Progenitor cell of endocrine pancreas (in vitro differentiated cells): ENCODE measurements at regions not wholly inside any gene's neighbourhood (a gene's known extent, or its start where the extent isn't known, plus 50 kb on each side); places are given as distances from the start of the nearest gene placed in this dataset.

Source experiments
- DNase-seq: peaks from one replicate; pipeline ENCODE4 v3.0.0; 2021; ENCODE audit warnings: low spot score; ENCODE audit not compliant: unreplicated experiment
- H3K27ac Mint-ChIP-seq: 2 replicates; pipeline ENCODE4 v1.8.0; 2021; ENCODE audit warnings: mild to moderate bottlenecking, moderate library complexity, mixed read lengths
- H3K27me3 Mint-ChIP-seq: 2 replicates; pipeline ENCODE4 v1.8.0; 2021; ENCODE audit warnings: mixed read lengths
- H3K36me3 Mint-ChIP-seq: 2 replicates; pipeline ENCODE4 v1.8.0; 2022; ENCODE audit warnings: mixed read lengths; ENCODE audit not compliant: insufficient read depth
- H3K4me1 Mint-ChIP-seq: 2 replicates; pipeline ENCODE4 v1.8.0; 2021; ENCODE audit warnings: low read depth, mixed read lengths
- H3K4me3 Mint-ChIP-seq: 2 replicates; pipeline ENCODE4 v1.8.0; 2021; ENCODE audit warnings: low read depth, mild to moderate bottlenecking, moderate library complexity, mixed read lengths
- H3K9me3 Mint-ChIP-seq: 2 replicates; pipeline ENCODE4 v1.8.0; 2021; ENCODE audit warnings: low read depth, mixed read lengths
- TF ChIP-seq, protein P1 (sequence below): fragments of 200-600 bp; sonication (generic); IDR thresholded peaks from one replicate; pipeline ENCODE4 v1.5.0; 2021; ENCODE audit warnings: antibody characterized with exemption, mild to moderate bottlenecking; ENCODE audit not compliant: unreplicated experiment

DNA sequence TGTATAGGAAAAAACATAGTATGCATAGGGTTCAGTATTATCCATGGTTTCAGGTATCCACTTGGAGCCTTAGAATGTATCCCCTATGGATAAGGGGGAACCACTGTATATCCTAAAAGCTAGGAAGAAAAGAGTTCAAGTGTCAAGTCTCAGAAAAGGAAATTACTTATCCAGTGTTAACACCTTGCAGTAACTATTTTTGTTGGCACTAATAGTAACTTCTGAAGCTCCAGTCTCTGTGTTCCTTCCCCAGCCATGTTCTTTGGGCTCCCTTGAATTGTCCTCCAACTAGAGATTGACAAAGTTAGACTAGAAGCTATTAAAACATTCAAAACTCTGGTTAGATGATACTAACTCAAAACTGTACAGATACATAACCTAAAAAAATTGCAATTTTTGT, 370.8 kb downstream of the NFIB start:
- H3K36me3 Mint-ChIP-seq, result no peaks in the 10 kb centered on the region
- TF ChIP-seq, protein P1, sequence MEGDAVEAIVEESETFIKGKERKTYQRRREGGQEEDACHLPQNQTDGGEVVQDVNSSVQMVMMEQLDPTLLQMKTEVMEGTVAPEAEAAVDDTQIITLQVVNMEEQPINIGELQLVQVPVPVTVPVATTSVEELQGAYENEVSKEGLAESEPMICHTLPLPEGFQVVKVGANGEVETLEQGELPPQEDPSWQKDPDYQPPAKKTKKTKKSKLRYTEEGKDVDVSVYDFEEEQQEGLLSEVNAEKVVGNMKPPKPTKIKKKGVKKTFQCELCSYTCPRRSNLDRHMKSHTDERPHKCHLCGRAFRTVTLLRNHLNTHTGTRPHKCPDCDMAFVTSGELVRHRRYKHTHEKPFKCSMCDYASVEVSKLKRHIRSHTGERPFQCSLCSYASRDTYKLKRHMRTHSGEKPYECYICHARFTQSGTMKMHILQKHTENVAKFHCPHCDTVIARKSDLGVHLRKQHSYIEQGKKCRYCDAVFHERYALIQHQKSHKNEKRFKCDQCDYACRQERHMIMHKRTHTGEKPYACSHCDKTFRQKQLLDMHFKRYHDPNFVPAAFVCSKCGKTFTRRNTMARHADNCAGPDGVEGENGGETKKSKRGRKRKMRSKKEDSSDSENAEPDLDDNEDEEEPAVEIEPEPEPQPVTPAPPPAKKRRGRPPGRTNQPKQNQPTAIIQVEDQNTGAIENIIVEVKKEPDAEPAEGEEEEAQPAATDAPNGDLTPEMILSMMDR, result no peak
- H3K4me3 Mint-ChIP-seq, result no peak overlapping the region
- no peak overlapping the region for H3K27ac Mint-ChIP-seq
- no peaks in the 10 kb centered on the region for H3K9me3 Mint-ChIP-seq
- no peak for DNase-seq
- no peaks in the 10 kb centered on the region for H3K27me3 Mint-ChIP-seq
- peaks cover 13% of the 10 kb centered on the region for H3K4me1 Mint-ChIP-seq

DNA sequence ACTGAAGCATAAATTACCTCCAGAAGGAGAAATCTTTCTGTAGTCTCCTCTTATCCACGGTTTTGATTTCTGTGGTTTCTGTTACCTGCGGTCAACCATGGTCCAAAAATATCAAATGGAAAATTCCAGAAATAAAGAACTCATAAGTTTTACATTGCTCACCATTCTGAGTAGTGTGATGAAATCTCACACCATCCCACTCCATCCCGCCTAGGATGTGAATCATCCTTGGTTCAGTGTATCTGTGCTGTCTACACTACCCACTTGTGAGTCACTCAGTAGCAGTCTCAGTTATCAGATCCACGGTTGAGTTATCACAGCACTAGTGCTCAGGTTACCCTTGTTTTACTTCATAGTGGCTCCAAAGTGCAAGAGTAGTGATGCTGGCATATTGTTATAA, 371.2 kb downstream of the NFIB start:
- TF ChIP-seq, protein P1, result no peak
- H3K36me3 Mint-ChIP-seq, result no peaks in the 10 kb centered on the region
- H3K27me3 Mint-ChIP-seq, result no peaks in the 10 kb centered on the region
- H3K27ac Mint-ChIP-seq, result no peak overlapping the region
- no peak overlapping the region for H3K4me3 Mint-ChIP-seq
- H3K4me1 Mint-ChIP-seq, result peaks cover 15% of the 10 kb centered on the region
- no peak for DNase-seq
- no peaks in the 10 kb centered on the region for H3K9me3 Mint-ChIP-seq

GRCh38 chr9:13942201-13942600, 371.7 kb downstream of the NFIB start:
- no peaks in the 10 kb centered on the region for H3K27me3 Mint-ChIP-seq
- peaks cover 15% of the 10 kb centered on the region for H3K4me1 Mint-ChIP-seq
- no peak for DNase-seq
- H3K9me3 Mint-ChIP-seq, result no peaks in the 10 kb centered on the region
- no peak overlapping the region for H3K4me3 Mint-ChIP-seq
- no peak overlapping the region for H3K27ac Mint-ChIP-seq
- TF ChIP-seq, protein P1, result no peak
- no peaks in the 10 kb centered on the region for H3K36me3 Mint-ChIP-seq

GRCh38 chr9:13941714-13942113, 372.2 kb downstream of the NFIB start:
- peaks cover 15% of the 10 kb centered on the region for H3K4me1 Mint-ChIP-seq

GRCh38 chr9:13939701-13940490, 374.0 kb downstream of the NFIB start:
- no peak overlapping the region for H3K4me3 Mint-ChIP-seq

More at GRCh38 chr9:13941714-13942113, 372.2 kb downstream of the NFIB start:
- Mint-ChIP-seq H3K27ac (no peak overlapping the region), H3K9me3 (no peaks in the 10 kb centered on the region), H3K36me3 (no peaks in the 10 kb centered on the region), H3K4me3 (no peak overlapping the region), H3K27me3 (no peaks in the 10 kb centered on the region)
- no peak for DNase-seq
- TF ChIP-seq, protein P1, result no peak

More at GRCh38 chr9:13939701-13940490, 374.0 kb downstream of the NFIB start:
- DNase-seq, result no peak
- Mint-ChIP-seq H3K27me3 (no peaks in the 10 kb centered on the region), H3K9me3 (no peaks in the 10 kb centered on the region), H3K27ac (no peak overlapping the region), H3K36me3 (no peaks in the 10 kb centered on the region), H3K4me1 (peaks cover 13% of the 10 kb centered on the region)
- TF ChIP-seq, protein P1, result no peak
